ENCODE measurements at regions not wholly inside any gene's neighbourhood (a gene's known extent, or its start where the extent isn't known, plus 50 kb on each side); places are given as distances from the start of the nearest gene placed in this dataset.

- Histone ChIP-seq H2AK5ac (ENCODE audit: low read depth, low read length) (no peak overlapping the region), H3K4me1 (replicated peaks in 1 of 4; ENCODE audit: control insufficient read depth in 3 of 4, insufficient read depth in 4 of 4, low read length in 3 of 4) (no peaks in the 10 kb centered on the region), H3K9me3 (ENCODE audit: insufficient read depth in 2 of 2, low read depth in 1 of 2, low read length in 1 of 2) (no peaks in the 10 kb centered on the region), H3K79me2 (ENCODE audit: control insufficient read depth in 1 of 2, insufficient read depth in 2 of 2, low read length in 2 of 2) (no peaks in the 10 kb centered on the region), H3K18ac (ENCODE audit: extremely low read depth, low read length) (no peak overlapping the region), H3K36me3 (ENCODE audit: control insufficient read depth in 2 of 4, insufficient read depth in 4 of 4, low read length in 3 of 4) (no peaks in the 10 kb centered on the region), H2BK15ac (ENCODE audit: low read length) (no peak overlapping the region), H3K23me2 (ENCODE audit: low read depth, low read length) (no peaks in the 10 kb centered on the region), H3K14ac (ENCODE audit: insufficient read length) (no peak overlapping the region), H3K4ac (replicated peaks; ENCODE audit: insufficient read length, low read depth, low read length) (no peak overlapping the region), H2BK5ac (ENCODE audit: low read depth, low read length) (no peak overlapping the region), H3K27ac (ENCODE audit: low read depth, low read length) (no peak overlapping the region), H2BK120ac (replicated peaks; ENCODE audit: low read depth, low read length) (no peak overlapping the region), H3K56ac (replicated peaks; ENCODE audit: insufficient read length, low read depth, low read length) (no peak overlapping the region), H2BK12ac (ENCODE audit: low read depth, low read length) (no peak overlapping the region), H4K91ac (replicated peaks; ENCODE audit: insufficient read length, low read length) (no peak overlapping the region), H4K8ac (ENCODE audit: extremely low read depth, insufficient read depth, low read length) (no peak overlapping the region), H4K5ac (ENCODE audit: insufficient read length, low read depth, low read length) (no peak overlapping the region), H2AFZ (ENCODE audit: low read length) (no peak overlapping the region), H3K79me1 (ENCODE audit: low read depth, low read length) (no peaks in the 10 kb centered on the region), H3K23ac (ENCODE audit: insufficient read length) (no peak overlapping the region), H4K20me1 (replicated peaks in 1 of 2; ENCODE audit: control insufficient read depth in 1 of 2, insufficient read depth in 2 of 2, low read length in 2 of 2) (no peaks in the 10 kb centered on the region), H3K4me3 (ENCODE audit: extremely low read depth in 1 of 4, insufficient read depth in 2 of 4, low read depth in 3 of 4, low read length in 4 of 4) (no peak overlapping the region), H3K4me2 (ENCODE audit: insufficient read depth in 1 of 2, low read depth in 2 of 2, low read length in 2 of 2) (no peak overlapping the region), H3K27me3 (replicated peaks in 1 of 4; ENCODE audit: control insufficient read depth in 3 of 4, extremely low read depth in 1 of 4, insufficient read depth in 3 of 4, low read length in 3 of 4) (no peaks in the 10 kb centered on the region), H2BK20ac (ENCODE audit: low read length) (no peak overlapping the region), H3K9ac (replicated peaks in 1 of 4; ENCODE audit: extremely low read depth in 1 of 4, low read depth in 3 of 4, low read length in 3 of 4) (no peak overlapping the region)
- FAIRE-seq (no peak), DNase-seq (ENCODE audit: low read depth in 1 of 2, low spot score in 2 of 2) (no peak)
- whole genome bisulfite sequencing, 2 experiments (ENCODE audit: extremely low coverage in 1 of 2, insufficient coverage in 1 of 2, insufficient read length in 1 of 2, insufficient replicate concordance in 2 of 2, low coverage in 1 of 2, low lambda C conversion rate in 2 of 2, missing lambda C conversion rate in 1 of 2), result 89% methylated on average over 5 of the region's 5 CpGs; no CpG with 5 or more reads in 1 of the 2 experiments
- TF ChIP-seq RAD21 (IDR thresholded peaks at IDR 0.05 in 1 of 2, conservative IDR thresholded peaks at IDR 0.05 in 1 of 2; ENCODE audit: low read depth in 2 of 2, low read length in 2 of 2), result no peak
- TF ChIP-seq POLR2A (IDR thresholded peaks at IDR 0.05; ENCODE audit: control extremely low read depth in 1 of 2, low read depth in 2 of 2, low read length in 2 of 2), result no peak
- no peak for TF ChIP-seq CHD1 (IDR thresholded peaks at IDR 0.05; ENCODE audit: low read depth, low read length)
- no peak for TF ChIP-seq SIX5 (IDR thresholded peaks at IDR 0.05; ENCODE audit: low read depth, low read length)
- no peak for TF ChIP-seq BCL11A (IDR thresholded peaks at IDR 0.05; ENCODE audit: low read depth in 2 of 2, low read length in 2 of 2)
- no peak for TF ChIP-seq CTBP2 (IDR thresholded peaks at IDR 0.05; ENCODE audit: borderline replicate concordance, insufficient read depth, insufficient read length, low read length)
- no peak for TF ChIP-seq SP1 (IDR thresholded peaks at IDR 0.05; ENCODE audit: low read depth, low read length)
- TF ChIP-seq TCF12 (IDR thresholded peaks at IDR 0.05; ENCODE audit: low read depth, low read length), result no peak
- no peak for TF ChIP-seq BRCA1 (IDR thresholded peaks at IDR 0.05; ENCODE audit: low read depth, low read length)
- TF ChIP-seq RNF2 (IDR thresholded peaks at IDR 0.05; ENCODE audit: borderline replicate concordance, low read depth, low read length, missing control alignments, poor library complexity, severe bottlenecking), result no peak
- TF ChIP-seq ATF2 (IDR thresholded peaks at IDR 0.05; ENCODE audit: low read length), result no peak
- no peak for TF ChIP-seq POLR2AphosphoS5 (IDR thresholded peaks at IDR 0.05; ENCODE audit: low read depth, low read length)
- TF ChIP-seq CBX5 (IDR thresholded peaks at IDR 0.05; ENCODE audit: low read depth, low read length), result no peak
- ChIA-PET POLR2A (ENCODE audit: partially characterized antibody) (no interaction called here), CTCF (ENCODE audit: partially characterized antibody) (no interaction called here)
Measured at GRCh38 chr2:58620093-58620492, 379.0 kb upstream of the FANCL start.
